ENCODE measurements at regions not wholly inside any gene's neighbourhood (a gene's known extent, or its start where the extent isn't known, plus 50 kb on each side); places are given as distances from the start of the nearest gene placed in this dataset.

DNA sequence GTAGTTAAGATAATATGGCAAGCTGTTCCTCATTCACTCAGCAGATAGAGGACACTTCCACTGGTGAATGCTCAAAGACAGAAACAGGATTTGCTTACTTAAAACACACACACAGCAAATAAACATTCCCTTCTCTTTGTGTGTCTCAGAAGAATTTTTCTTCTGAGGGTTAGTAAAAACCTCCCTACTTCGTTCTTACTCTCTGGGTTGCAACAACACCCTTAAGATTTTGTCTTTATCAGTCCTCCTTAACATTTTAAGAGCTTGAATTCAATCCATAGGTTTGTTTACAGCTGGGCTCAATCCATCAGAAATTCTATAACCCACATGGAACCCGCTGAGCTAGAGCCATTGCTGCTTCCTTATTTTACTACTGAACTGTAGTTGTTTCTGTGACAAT is 237.4 kb upstream of the PIK3R1 start:
- TF ChIP-seq, protein P1, sequence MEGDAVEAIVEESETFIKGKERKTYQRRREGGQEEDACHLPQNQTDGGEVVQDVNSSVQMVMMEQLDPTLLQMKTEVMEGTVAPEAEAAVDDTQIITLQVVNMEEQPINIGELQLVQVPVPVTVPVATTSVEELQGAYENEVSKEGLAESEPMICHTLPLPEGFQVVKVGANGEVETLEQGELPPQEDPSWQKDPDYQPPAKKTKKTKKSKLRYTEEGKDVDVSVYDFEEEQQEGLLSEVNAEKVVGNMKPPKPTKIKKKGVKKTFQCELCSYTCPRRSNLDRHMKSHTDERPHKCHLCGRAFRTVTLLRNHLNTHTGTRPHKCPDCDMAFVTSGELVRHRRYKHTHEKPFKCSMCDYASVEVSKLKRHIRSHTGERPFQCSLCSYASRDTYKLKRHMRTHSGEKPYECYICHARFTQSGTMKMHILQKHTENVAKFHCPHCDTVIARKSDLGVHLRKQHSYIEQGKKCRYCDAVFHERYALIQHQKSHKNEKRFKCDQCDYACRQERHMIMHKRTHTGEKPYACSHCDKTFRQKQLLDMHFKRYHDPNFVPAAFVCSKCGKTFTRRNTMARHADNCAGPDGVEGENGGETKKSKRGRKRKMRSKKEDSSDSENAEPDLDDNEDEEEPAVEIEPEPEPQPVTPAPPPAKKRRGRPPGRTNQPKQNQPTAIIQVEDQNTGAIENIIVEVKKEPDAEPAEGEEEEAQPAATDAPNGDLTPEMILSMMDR (IDR thresholded peaks at IDR 0.05), result no peak
- Histone ChIP-seq H3K27me3 (no peaks in the 10 kb centered on the region), H3K27ac (peak overlapping the region in 1 of 10 donors; percentile 19), H3K9me3 (no peaks in the 10 kb centered on the region), H3K4me3 (no peak overlapping the region), H3K4me1 (peaks cover 0 to 22% (median 0%) of the 10 kb centered on the region in 9 donors), H3K36me3 (no peaks in the 10 kb centered on the region)
- WGBS, 2 donors, result 77 to 86% methylated on average over 2 of the region's 2 CpGs
- DNase-seq (no peak), ATAC-seq (no peak)
- intact Hi-C loops (cut with DNase I), result loop anchor here in 1 of 10 donors (10.0 kb wide), 1 partner anchor 93 kb away; no protein-coding TSS in a partner anchor

DNA sequence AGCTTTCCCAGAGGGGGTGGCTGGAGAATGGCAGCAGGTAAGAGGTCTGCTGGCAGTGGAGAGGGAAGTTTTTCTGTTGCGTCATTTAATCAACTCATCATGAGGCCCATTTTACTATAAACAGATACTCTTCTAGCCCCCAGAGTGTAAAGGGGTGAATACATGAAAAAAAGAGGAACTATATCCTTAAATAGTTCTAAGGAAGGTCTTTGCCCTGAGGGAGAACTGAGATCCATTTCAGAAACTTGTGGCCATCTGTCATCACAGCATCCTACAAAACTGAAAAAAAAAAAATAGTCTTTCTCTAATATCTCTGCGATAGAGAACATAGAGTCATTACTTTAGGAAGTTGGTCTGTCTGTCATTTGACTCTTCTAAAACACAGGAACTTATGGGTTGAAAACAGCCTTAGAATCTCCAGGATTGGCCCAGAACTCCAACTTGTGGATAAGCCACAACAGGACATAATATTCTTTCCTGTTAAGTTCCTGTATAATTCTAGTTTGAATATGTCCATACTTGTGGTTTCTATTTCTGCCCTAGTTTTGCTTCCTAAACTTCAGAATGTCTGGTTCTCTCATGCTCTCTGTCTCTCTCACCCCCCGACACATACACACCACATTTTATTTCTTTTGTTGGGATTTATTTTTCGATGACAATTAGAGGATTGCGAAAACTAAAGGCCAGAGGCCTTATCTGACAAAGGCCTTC is 238.5 kb upstream of the PIK3R1 start:
- Histone ChIP-seq H3K36me3 (no peaks in the 10 kb centered on the region), H3K4me1 (peaks cover 0 to 22% (median 7%) of the 10 kb centered on the region in 9 donors), H3K4me3 (no peak overlapping the region), H3K27me3 (no peaks in the 10 kb centered on the region), H3K9me3 (no peaks in the 10 kb centered on the region), H3K27ac (peak overlapping the region in 2 of 10 donors; percentile 6 to 39)
- 78 to 87% methylated on average over 5 of the region's 5 CpGs for WGBS, 2 donors
- DNase-seq, result no peak
- TF ChIP-seq, protein P1 (IDR thresholded peaks at IDR 0.05), result no peak
- peak in 3 of 8 donors; percentile 25 to 56 (median 37) for ATAC-seq
- intact Hi-C loops (cut with DNase I), result loop anchor here in 1 of 10 donors (10.0 kb wide), 1 partner anchor 92 kb away; no protein-coding TSS in a partner anchor

DNA sequence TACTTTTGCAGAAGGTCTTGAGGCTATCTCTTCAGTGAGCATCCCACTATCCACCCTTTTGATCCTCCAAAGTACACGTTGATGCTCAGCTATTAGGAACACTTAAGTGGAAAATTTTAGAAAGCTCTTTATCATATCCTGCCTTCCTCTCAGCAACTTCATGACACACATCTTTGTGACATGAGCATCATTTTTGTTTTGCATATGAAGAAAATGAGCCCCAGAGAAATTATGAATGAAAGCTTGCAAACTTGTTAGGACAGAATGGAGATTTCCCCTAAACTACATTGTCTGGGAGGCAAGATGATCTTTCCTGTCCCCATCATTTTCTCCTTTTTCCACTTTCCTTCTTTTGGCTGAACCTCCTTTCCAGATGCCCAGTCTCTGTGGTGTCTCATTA is 239.4 kb upstream of the PIK3R1 start:
- WGBS, 2 donors, result 57 to 71% methylated on average over 1 of the region's 1 CpG
- TF ChIP-seq, protein P1 (IDR thresholded peaks at IDR 0.05), result no peak
- Histone ChIP-seq H3K27ac (no peak overlapping the region), H3K27me3 (no peaks in the 10 kb centered on the region), H3K36me3 (no peaks in the 10 kb centered on the region), H3K9me3 (no peaks in the 10 kb centered on the region), H3K4me3 (no peak overlapping the region), H3K4me1 (peaks cover 0 to 31% (median 16%) of the 10 kb centered on the region in 9 donors)
- DNase-seq (no peak), ATAC-seq (no peak)
- intact Hi-C loops (cut with DNase I), result loop anchor here in 1 of 10 donors (10.0 kb wide), 1 partner anchor 91 kb away; no protein-coding TSS in a partner anchor

DNA sequence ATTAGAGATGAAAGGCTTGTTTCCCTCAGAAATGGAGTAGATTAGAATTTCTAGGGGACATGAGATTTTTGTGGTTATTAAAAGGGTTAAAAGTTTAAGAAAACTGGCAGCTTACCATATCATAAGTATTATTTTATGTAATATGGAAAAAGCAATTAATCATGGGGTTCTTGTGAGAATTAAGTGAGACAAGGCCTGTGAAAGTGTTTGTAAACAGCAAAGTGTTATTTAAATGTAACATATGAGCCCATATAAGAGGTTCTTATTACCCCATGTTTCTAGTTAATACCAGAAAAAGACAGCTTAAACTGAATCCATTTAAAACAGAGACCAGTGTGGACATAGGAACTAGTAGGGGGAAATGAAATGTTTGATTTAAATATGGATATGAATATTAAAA is 241.1 kb upstream of the PIK3R1 start:
- H3K4me1 ChIP-seq, result peaks cover 0 to 35% (median 24%) of the 10 kb centered on the region in 9 donors
- no peaks in the 10 kb centered on the region for H3K27me3 ChIP-seq
- H3K9me3 ChIP-seq, result no peaks in the 10 kb centered on the region
- H3K4me3 ChIP-seq, result no peak overlapping the region
- TF ChIP-seq, protein P1 (IDR thresholded peaks at IDR 0.05), result no peak
- no peak overlapping the region for H3K27ac ChIP-seq
- DNase-seq (no peak), ATAC-seq (no peak)
- no peaks in the 10 kb centered on the region for H3K36me3 ChIP-seq
- intact Hi-C loops (cut with DNase I), result loop anchor here in 1 of 10 donors (10.0 kb wide), 1 partner anchor 90 kb away; no protein-coding TSS in a partner anchor

All from heart right ventricle (tissue), 16 donors.